ENCODE measurements at regions not wholly inside any gene's neighbourhood (a gene's known extent, or its start where the extent isn't known, plus 50 kb on each side); places are given as distances from the start of the nearest gene placed in this dataset.
"Not testable (repeated sequence)": the region's sequence is repeated elsewhere in the genome, so short reads cannot be mapped to it uniquely, and the experiment has no call there.

- H3K27me3 Mint-ChIP-seq; H3K36me3 Mint-ChIP-seq; H3K9me3 ChIP-seq (ENCODE audit: control insufficient read depth in 2 of 3, low read length in 3 of 3); H3K27ac Mint-ChIP-seq; intact Hi-C loops (cut with micrococcal nuclease); DNase-seq; H3K4me3 ChIP-seq (ENCODE audit: low read length); H3K36me3 ChIP-seq (ENCODE audit: control insufficient read depth in 2 of 3, insufficient read depth in 3 of 3, low read length in 3 of 3); H3K27ac ChIP-seq (ENCODE audit: low read depth, low read length); CTCF ChIA-PET; H3K4me1 ChIP-seq (ENCODE audit: control insufficient read depth in 2 of 2, insufficient read depth in 2 of 2, low read length in 2 of 2); POLR2A ChIA-PET; ATAC-seq; H3K4me3 Mint-ChIP-seq; H3K27me3 ChIP-seq (ENCODE audit: control insufficient read depth in 2 of 2, insufficient read depth in 2 of 2, low read length in 2 of 2); H3K4me1 Mint-ChIP-seq: not testable (repeated sequence)
- H3K9me3 Mint-ChIP-seq: peaks cover 0 to 21% (median 5%) of the 10 kb centered on the region in 11 donors
Observed at GRCh38 chr4:24177443-24177842, 287.6 kb upstream of the PPARGC1A start.

GRCh38 chr4:24175707-24176106, 285.9 kb upstream of the PPARGC1A start:
- no peaks in the 10 kb centered on the region for H3K27me3 ChIP-seq (ENCODE audit: control insufficient read depth in 2 of 2, insufficient read depth in 2 of 2, low read length in 2 of 2)
- no peak overlapping the region for H3K4me3 Mint-ChIP-seq
- H3K27me3 Mint-ChIP-seq: peaks cover 0 to 4% (median 0%) of the 10 kb centered on the region in 5 donors
- intact Hi-C loops (cut with micrococcal nuclease): no loop called here
- H3K36me3 ChIP-seq (ENCODE audit: control insufficient read depth in 2 of 3, insufficient read depth in 3 of 3, low read length in 3 of 3): no peaks in the 10 kb centered on the region
- no peak overlapping the region for H3K4me3 ChIP-seq (ENCODE audit: low read length)
- H3K9me3 Mint-ChIP-seq: peaks cover 0 to 21% (median 5%) of the 10 kb centered on the region in 11 donors
- H3K36me3 Mint-ChIP-seq: no peaks in the 10 kb centered on the region
- no peak overlapping the region for H3K27ac Mint-ChIP-seq
- ChIA-PET POLR2A (no interaction called here), CTCF (no interaction called here)
- H3K4me1 Mint-ChIP-seq: no peaks in the 10 kb centered on the region
- no peak overlapping the region for H3K27ac ChIP-seq (ENCODE audit: low read depth, low read length)
- no peaks in the 10 kb centered on the region for H3K9me3 ChIP-seq (ENCODE audit: control insufficient read depth in 2 of 3, low read length in 3 of 3)
- DNase-seq (no peak), ATAC-seq (no peak)
- H3K4me1 ChIP-seq (ENCODE audit: control insufficient read depth in 2 of 2, insufficient read depth in 2 of 2, low read length in 2 of 2): no peaks in the 10 kb centered on the region

GRCh38 chr4:24174602-24175001, 284.8 kb upstream of the PPARGC1A start:
- H3K9me3 ChIP-seq (ENCODE audit: control insufficient read depth in 2 of 3, low read length in 3 of 3): no peaks in the 10 kb centered on the region
- H3K36me3 ChIP-seq (ENCODE audit: control insufficient read depth in 2 of 3, insufficient read depth in 3 of 3, low read length in 3 of 3): no peaks in the 10 kb centered on the region
- POLR2A ChIA-PET: no interaction called here
- Mint-ChIP-seq H3K27me3 (peaks cover 0 to 4% (median 0%) of the 10 kb centered on the region in 5 donors), H3K4me1 (no peaks in the 10 kb centered on the region), H3K9me3 (peaks cover 0 to 24% (median 5%) of the 10 kb centered on the region in 11 donors), H3K27ac (no peak overlapping the region), H3K4me3 (no peak overlapping the region), H3K36me3 (no peaks in the 10 kb centered on the region)
- H3K27ac ChIP-seq (ENCODE audit: low read depth, low read length): no peak overlapping the region
- no peak overlapping the region for H3K4me3 ChIP-seq (ENCODE audit: low read length)
- H3K4me1 ChIP-seq (ENCODE audit: control insufficient read depth in 2 of 2, insufficient read depth in 2 of 2, low read length in 2 of 2): no peaks in the 10 kb centered on the region
- CTCF ChIA-PET: interaction anchor here (0.6 kb wide), 1 partner anchor 46 kb away, joined by 3 read pairs; no protein-coding TSS in a partner anchor
- ATAC-seq (no peak), DNase-seq (no peak)
- intact Hi-C loops (cut with micrococcal nuclease): no loop called here
- no peaks in the 10 kb centered on the region for H3K27me3 ChIP-seq (ENCODE audit: control insufficient read depth in 2 of 2, insufficient read depth in 2 of 2, low read length in 2 of 2)

- Histone ChIP-seq H3K9me3 (ENCODE audit: control insufficient read depth in 2 of 3, low read length in 3 of 3) (no peaks in the 10 kb centered on the region), H3K4me3 (ENCODE audit: low read length) (no peak overlapping the region), H3K27ac (ENCODE audit: low read depth, low read length) (no peak overlapping the region), H3K27me3 (ENCODE audit: control insufficient read depth in 2 of 2, insufficient read depth in 2 of 2, low read length in 2 of 2) (no peaks in the 10 kb centered on the region), H3K36me3 (ENCODE audit: control insufficient read depth in 2 of 3, insufficient read depth in 3 of 3, low read length in 3 of 3) (no peaks in the 10 kb centered on the region), H3K4me1 (ENCODE audit: control insufficient read depth in 2 of 2, insufficient read depth in 2 of 2, low read length in 2 of 2) (no peaks in the 10 kb centered on the region)
- H3K27ac Mint-ChIP-seq: no peak overlapping the region
- no peaks in the 10 kb centered on the region for H3K4me1 Mint-ChIP-seq
- ATAC-seq: no peak
- H3K9me3 Mint-ChIP-seq: peaks cover 0 to 14% (median 5%) of the 10 kb centered on the region in 11 donors
- no peak for DNase-seq
- no peak overlapping the region for H3K4me3 Mint-ChIP-seq
- intact Hi-C loops (cut with micrococcal nuclease): no loop called here
- ChIA-PET CTCF (no interaction called here), POLR2A (no interaction called here)
- no peaks in the 10 kb centered on the region for H3K36me3 Mint-ChIP-seq
- H3K27me3 Mint-ChIP-seq: peaks cover 0 to 4% (median 0%) of the 10 kb centered on the region in 5 donors
Observed at GRCh38 chr4:24172406-24172805, 282.6 kb upstream of the PPARGC1A start.

GRCh38 chr4:24169956-24170355, 280.1 kb upstream of the PPARGC1A start:
- no peaks in the 10 kb centered on the region for H3K36me3 Mint-ChIP-seq
- CTCF ChIA-PET: interaction anchor here (0.6 kb wide), 1 partner anchor 494 kb away, joined by 3 read pairs; no protein-coding TSS in a partner anchor
- intact Hi-C loops (cut with micrococcal nuclease): no loop called here
- no peaks in the 10 kb centered on the region for H3K27me3 ChIP-seq (ENCODE audit: control insufficient read depth in 2 of 2, insufficient read depth in 2 of 2, low read length in 2 of 2)
- H3K4me3 Mint-ChIP-seq: no peak overlapping the region
- H3K27me3 Mint-ChIP-seq: peaks cover 0 to 4% (median 0%) of the 10 kb centered on the region in 5 donors
- no peak overlapping the region for H3K27ac Mint-ChIP-seq
- H3K4me3 ChIP-seq (ENCODE audit: low read length): no peak overlapping the region
- no peak for DNase-seq
- no peaks in the 10 kb centered on the region for H3K4me1 Mint-ChIP-seq
- ATAC-seq: no peak
- peaks cover 0 to 14% (median 0%) of the 10 kb centered on the region in 11 donors for H3K9me3 Mint-ChIP-seq
- H3K9me3 ChIP-seq (ENCODE audit: control insufficient read depth in 2 of 3, low read length in 3 of 3): no peaks in the 10 kb centered on the region
- H3K36me3 ChIP-seq (ENCODE audit: control insufficient read depth in 2 of 3, insufficient read depth in 3 of 3, low read length in 3 of 3): no peaks in the 10 kb centered on the region
- no peaks in the 10 kb centered on the region for H3K4me1 ChIP-seq (ENCODE audit: control insufficient read depth in 2 of 2, insufficient read depth in 2 of 2, low read length in 2 of 2)
- POLR2A ChIA-PET: no interaction called here
- no peak overlapping the region for H3K27ac ChIP-seq (ENCODE audit: low read depth, low read length)

- ChIA-PET CTCF (no interaction called here), POLR2A (no interaction called here)
- peaks cover 0 to 4% (median 0%) of the 10 kb centered on the region in 5 donors for H3K27me3 Mint-ChIP-seq
- Histone ChIP-seq H3K27ac (ENCODE audit: low read depth, low read length) (no peak overlapping the region), H3K27me3 (ENCODE audit: control insufficient read depth in 2 of 2, insufficient read depth in 2 of 2, low read length in 2 of 2) (no peaks in the 10 kb centered on the region), H3K9me3 (ENCODE audit: control insufficient read depth in 2 of 3, low read length in 3 of 3) (no peaks in the 10 kb centered on the region), H3K36me3 (ENCODE audit: control insufficient read depth in 2 of 3, insufficient read depth in 3 of 3, low read length in 3 of 3) (no peaks in the 10 kb centered on the region), H3K4me1 (ENCODE audit: control insufficient read depth in 2 of 2, insufficient read depth in 2 of 2, low read length in 2 of 2) (no peaks in the 10 kb centered on the region), H3K4me3 (ENCODE audit: low read length) (no peak overlapping the region)
- no peak overlapping the region for H3K4me3 Mint-ChIP-seq
- intact Hi-C loops (cut with micrococcal nuclease): no loop called here
- no peak overlapping the region for H3K27ac Mint-ChIP-seq
- no peaks in the 10 kb centered on the region for H3K36me3 Mint-ChIP-seq
- peaks cover 0 to 15% (median 1%) of the 10 kb centered on the region in 11 donors for H3K9me3 Mint-ChIP-seq
- no peak for ATAC-seq
- no peaks in the 10 kb centered on the region for H3K4me1 Mint-ChIP-seq
- DNase-seq: no peak
Observed at GRCh38 chr4:24168658-24169057, 278.8 kb upstream of the PPARGC1A start.

GRCh38 chr4:24166501-24166900, 276.7 kb upstream of the PPARGC1A start:
- DNase-seq (no peak), ATAC-seq (no peak)
- H3K4me3 ChIP-seq (ENCODE audit: low read length): no peak overlapping the region
- intact Hi-C loops (cut with micrococcal nuclease): no loop called here
- Mint-ChIP-seq H3K4me3 (no peak overlapping the region), H3K4me1 (no peaks in the 10 kb centered on the region), H3K9me3 (peaks cover 0 to 13% (median 3%) of the 10 kb centered on the region in 11 donors), H3K36me3 (no peaks in the 10 kb centered on the region), H3K27ac (no peak overlapping the region), H3K27me3 (peaks cover 0 to 4% (median under 1%) of the 10 kb centered on the region in 5 donors)
- ChIA-PET POLR2A (no interaction called here), CTCF (no interaction called here)
- no peak overlapping the region for H3K27ac ChIP-seq (ENCODE audit: low read depth, low read length)
- no peaks in the 10 kb centered on the region for H3K4me1 ChIP-seq (ENCODE audit: control insufficient read depth in 2 of 2, insufficient read depth in 2 of 2, low read length in 2 of 2)
- H3K36me3 ChIP-seq (ENCODE audit: control insufficient read depth in 2 of 3, insufficient read depth in 3 of 3, low read length in 3 of 3): no peaks in the 10 kb centered on the region
- no peaks in the 10 kb centered on the region for H3K9me3 ChIP-seq (ENCODE audit: control insufficient read depth in 2 of 3, low read length in 3 of 3)
- no peaks in the 10 kb centered on the region for H3K27me3 ChIP-seq (ENCODE audit: control insufficient read depth in 2 of 2, insufficient read depth in 2 of 2, low read length in 2 of 2)

Data from naive thymus-derived CD4-positive, alpha-beta T cell (primary cell).